HG02852 (cell line): ENCODE measurements at regions not wholly inside any gene's neighbourhood (a gene's known extent, or its start where the extent isn't known, plus 50 kb on each side); places are given as distances from the start of the nearest gene placed in this dataset.
A peak's percentile ranks its signal among the peaks of the same experiment; 100 is the strongest.

ENCODE experiments used
- ATAC-seq: cut with Tn5 transposase; IDR thresholded peaks from one replicate; pipeline ENCODE4 v1.9.1; 2021; ENCODE audit warnings: mild to moderate bottlenecking, moderate library complexity; ENCODE audit not compliant: unreplicated experiment

DNA sequence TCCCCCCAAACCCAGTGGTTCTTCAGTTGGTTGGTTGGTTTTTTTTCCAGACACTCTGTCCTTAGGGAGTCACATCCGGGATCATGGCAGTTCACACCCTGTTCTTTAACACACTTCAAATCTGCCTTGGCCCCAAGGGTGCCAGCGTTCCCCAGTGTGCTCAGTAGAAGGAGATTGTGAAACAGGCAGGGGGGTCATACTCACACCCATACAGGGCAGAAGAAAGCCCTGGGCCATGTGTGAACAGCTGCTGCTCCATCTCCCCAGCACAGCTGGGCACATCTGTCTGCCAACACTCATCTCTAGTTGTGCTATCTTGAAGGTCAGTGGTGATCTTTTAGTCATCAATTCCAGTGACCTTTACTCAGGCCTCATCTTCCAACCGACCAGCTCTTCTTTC lies 64.4 kb upstream of the FUT8 start:
- ATAC-seq = no peak

DNA sequence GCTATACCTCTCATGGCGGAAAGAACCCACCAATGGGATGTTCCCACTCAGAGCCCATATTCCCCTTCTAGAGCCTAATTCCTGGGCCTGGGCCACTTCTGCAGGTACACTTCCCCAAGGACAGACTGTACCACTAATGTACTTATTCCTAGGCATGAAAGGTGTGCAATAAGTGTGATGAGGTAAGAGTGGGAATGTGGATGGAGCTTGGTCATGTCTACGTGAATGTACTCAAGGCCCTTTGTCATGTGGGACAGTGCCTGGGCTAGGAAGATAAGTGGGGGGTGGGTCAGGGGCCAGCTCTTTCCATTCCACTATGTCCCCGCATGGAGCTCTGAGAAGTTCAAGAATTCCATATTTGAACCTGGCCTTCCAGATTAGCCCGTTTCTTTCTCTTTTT lies 63.4 kb upstream of the FUT8 start:
- no peak for ATAC-seq

DNA sequence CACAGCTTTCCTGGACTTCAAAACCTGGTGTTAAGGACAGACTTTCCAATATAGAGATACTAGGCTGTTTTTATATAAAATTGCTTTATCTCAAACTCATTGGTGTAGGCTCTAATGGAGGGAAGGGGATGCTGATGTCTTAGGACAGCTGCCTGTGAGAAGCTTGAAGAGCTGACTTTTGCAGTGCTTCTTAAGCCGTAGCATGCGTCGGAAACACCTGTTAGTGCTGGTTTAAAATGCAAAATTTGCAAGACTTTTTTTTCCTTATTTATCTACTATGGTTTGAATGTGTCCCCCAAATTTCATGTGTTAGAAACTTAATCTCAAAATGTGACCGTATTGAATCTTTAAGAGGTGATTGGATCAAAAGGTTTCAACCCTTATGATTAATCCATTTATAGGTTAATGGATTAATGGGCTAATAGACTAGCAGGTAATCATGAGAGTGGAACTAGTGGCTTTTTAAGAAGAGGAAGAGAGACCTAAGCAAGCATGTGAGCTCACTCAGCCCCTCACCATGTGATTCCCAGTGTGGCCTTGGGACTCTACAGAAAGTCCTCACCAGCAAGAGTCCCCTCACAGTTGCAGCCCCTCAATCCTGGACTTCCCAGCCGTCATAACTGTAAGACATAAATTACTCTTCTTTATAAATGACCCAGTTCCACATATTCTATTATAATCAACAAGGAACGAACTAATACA lies 60.9 kb upstream of the FUT8 start:
- peak; percentile 64 for ATAC-seq

DNA sequence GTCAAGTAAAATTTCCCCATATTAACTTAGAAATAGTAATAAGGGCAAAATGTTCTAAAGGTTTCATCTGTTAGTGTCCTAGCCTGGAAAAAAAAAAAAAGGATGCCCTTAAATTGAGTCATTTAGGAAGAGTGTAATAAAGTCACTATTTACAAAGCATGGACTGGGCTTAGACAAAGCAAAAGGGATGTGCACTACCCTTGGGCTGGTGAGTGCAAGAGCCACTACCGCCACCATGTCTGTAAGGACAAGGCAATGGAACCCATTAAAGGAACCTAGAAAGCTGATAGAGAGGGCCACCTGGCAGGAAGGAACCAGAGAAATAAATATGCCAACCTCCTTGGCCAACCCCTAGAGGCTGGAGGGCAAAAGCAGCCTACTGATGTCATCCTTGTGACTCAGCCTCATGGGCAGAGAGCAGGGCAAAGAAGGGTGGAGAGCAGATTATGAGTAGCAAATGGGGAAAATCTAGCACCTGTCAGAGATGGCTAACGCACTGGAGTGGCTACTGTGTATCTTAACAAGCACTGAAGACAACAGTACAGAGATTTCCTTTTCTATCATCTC lies 59.5 kb upstream of the FUT8 start:
- ATAC-seq = no peak

DNA sequence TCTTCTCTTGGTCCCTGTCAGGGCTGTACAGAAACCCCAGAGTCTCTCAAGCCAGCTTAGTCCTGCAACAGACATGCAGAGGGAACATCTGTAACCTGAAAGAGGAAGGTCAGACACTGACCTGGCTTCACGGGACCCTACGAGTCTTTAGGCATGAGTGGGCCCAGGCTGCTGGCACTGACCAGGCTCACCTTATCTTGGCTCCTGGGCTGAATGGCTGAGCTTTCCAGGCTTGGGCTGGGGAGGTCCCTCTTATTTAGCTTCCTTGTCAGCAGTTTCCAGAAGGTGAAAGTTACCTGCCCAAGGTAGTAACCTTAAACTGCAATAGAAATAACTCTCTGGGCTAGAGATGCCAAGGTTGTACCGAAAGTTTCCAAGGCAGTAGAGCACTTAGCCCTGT lies 58.4 kb upstream of the FUT8 start:
- ATAC-seq = no peak

DNA sequence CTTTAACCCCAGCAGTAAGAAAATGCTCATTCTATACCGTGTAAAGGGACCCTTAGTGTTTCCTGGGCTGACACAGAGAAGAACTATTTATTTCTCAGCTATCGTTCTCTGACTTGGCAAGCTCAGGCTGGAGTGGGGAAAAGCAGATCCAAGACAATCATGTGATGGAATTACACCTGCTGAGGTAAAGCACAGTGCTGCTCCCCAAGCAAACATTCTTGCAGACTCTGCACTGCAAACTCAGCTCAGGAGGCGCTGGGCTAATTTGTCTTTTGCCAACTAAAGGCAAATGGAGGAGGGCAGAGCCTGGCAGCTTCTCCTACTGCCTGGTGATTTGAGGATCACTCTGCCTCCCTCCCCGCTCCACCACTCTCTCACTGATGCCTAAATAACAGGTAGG lies 57.8 kb upstream of the FUT8 start:
- ATAC-seq = no peak

DNA sequence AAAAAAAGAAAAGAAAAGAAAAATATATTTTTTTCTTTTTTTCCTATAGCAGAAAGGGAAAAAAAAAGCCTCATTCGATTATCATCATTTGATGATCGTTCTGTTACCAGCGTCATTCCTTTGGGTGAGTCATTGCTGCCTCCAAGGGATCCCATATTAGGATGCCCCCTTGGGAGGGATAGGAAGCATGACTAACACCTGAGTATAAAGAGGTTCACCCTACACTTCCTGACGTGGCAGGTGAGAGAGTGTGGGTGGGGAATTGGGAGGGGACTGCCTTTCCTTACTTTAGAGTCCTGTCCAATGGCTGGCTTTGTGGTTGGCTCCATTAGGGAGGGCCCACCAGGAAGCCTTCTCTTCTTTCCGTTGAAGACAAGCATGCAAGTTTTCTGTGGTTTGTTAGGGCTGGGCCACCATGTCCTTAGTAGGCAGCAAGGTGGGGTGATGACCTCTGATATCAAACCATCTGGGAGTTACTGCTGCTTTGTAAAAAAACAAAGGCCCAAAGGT lies 56.1 kb upstream of the FUT8 start:
- ATAC-seq = no peak

DNA sequence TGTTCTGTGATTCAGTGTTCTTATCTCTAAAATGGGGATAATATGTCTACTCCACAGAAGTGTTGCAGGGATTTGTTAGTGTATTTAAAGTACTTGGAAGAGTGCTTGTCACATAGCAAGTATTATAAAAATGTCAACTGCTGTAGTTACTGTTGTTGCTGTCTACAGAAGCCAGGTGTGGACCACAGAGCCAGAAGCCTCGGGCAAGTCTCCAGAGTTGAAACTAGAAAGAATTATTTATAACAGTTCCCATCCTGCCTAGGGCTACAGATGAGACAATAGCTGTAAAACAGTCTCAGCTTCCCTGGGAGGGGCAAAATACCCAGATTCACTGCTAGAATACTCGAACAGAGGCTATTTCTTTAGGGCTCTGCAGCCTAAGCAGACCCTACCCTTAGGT lies 55.4 kb upstream of the FUT8 start:
- ATAC-seq = no peak

DNA sequence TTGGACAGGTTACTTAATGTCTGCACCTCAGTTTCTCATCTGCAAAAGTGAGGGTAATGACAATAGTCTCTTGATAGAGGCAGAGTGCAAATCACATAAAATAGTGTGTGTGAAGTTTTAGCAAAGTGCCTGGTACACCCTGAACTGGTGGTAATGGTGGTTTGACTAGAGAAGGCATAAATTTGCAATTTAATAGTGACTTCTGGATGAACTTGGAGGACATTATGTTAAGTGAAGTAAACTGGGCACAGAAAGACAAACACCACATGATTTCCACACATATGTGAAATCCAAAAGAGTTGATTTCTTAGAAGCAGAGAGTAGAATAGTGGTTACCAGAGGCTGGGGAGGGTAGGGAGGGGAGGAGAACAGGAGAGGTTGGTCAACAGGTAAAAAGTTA lies 54.8 kb upstream of the FUT8 start:
- ATAC-seq = no peak

DNA sequence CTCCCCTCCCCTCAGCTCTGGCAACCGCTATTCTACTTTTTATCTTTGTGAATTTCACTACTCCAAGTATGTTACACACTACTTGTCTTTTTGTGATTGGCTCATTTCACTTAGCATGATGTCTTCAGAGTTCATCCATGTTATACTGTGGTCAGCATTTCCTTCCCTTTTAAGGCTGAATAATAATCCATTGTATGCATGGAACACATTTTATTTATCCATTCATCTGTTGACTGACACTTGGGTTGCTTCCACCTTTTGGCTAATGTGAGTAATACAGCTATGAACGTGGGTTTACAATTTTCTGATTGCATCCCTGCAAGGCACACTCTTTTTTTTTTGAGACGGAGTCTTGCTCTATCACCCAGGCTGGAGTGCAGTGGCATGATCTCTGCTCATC lies 53.0 kb upstream of the FUT8 start:
- no peak for ATAC-seq

DNA sequence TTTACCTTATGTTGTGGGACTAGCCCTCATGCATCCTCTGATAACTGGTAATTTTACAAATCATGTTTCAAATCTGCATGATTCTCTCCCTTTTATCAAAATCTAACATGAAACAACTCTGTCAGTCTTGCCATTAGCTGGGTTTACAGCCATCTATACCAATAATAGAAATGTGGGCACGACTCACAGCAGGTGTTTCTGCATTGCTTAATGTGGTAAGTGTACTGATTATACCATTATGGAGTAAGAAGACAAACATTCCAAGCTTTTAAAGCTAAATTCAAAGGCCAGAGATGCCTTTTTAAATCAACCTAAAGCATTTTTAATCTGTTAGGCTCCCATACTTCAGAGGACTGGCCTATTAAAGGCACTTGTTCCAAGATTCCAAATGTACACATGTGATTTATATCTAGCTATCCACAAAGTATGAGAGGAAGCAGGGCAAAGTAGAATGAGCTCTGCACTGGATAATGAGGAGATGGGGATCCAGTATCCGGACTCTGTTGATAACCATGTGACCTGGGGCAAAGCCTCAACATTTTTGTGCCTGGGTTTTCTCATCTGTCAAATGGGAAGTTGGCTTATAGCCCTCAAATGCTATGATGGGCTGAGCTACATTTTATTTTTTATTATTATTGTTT lies 52.3 kb upstream of the FUT8 start:
- ATAC-seq = no peak

DNA sequence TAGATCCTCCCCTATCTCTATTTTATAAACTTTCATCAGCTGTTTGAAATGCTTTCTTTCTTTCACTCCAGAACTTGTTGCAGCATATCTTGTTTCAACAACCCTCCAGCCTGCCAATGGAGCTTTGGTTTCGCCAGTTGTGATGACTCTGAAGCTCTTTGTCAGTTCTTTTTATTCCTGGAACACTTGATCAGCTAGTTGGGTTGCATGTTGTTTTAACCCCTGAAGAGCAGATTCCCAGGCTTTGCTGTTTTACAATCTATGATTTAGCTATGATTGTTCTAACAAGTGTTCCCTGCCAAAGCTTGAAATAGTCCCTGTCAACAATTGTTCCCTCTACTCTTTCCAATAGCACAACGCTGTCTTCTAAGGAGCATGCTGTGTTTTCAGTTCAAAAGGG lies 50.6 kb upstream of the FUT8 start:
- no peak for ATAC-seq
